NCI-H1417 (cell line): ENCODE measurements at regions not wholly inside any gene's neighbourhood (a gene's known extent, or its start where the extent isn't known, plus 50 kb on each side); places are given as distances from the start of the nearest gene placed in this dataset.

Source experiments
- DNase-seq, 3 experiments: peaks; one replicate each; lab custom pipeline; 2025; lab: John Stamatoyannopoulos, UW

GRCh38 chr5:146940295-146940694 is 61.7 kb upstream of the PPP2R2B start:
- DNase-seq, result no peak

GRCh38 chr5:146944019-146944418 is 65.5 kb upstream of the PPP2R2B start:
- no peak for DNase-seq

- DNase-seq, result no peak
Observed at GRCh38 chr5:146944764-146945616, 66.4 kb upstream of the PPP2R2B start.

GRCh38 chr5:146945617-146946084 is 67.1 kb upstream of the PPP2R2B start:
- no peak for DNase-seq

- DNase-seq, result peak in 2 of 3 experiments; percentile 23 to 55
Observed at GRCh38 chr5:146947181-146947941, 68.8 kb upstream of the PPP2R2B start.

- DNase-seq, result no peak
Observed at GRCh38 chr5:146948666-146949065, 70.1 kb upstream of the PPP2R2B start.

GRCh38 chr5:146952168-146952567 is 73.6 kb upstream of the PPP2R2B start:
- DNase-seq, result no peak

- DNase-seq, result no peak
Observed at GRCh38 chr5:146956217-146956616, 77.7 kb upstream of the PPP2R2B start.

GRCh38 chr5:146959360-146959759 is 80.8 kb upstream of the PPP2R2B start:
- DNase-seq, result peak in 1 of 3 experiments; percentile 9

- peak in 1 of 3 experiments; percentile 1 for DNase-seq
Observed at GRCh38 chr5:146962801-146963355, 84.3 kb upstream of the PPP2R2B start.

GRCh38 chr5:146965761-146966659 is 87.5 kb upstream of the PPP2R2B start:
- peak; percentile 49 to 88 (median 81) for DNase-seq

- DNase-seq, result no peak
Observed at GRCh38 chr5:146967646-146968045, 89.1 kb upstream of the PPP2R2B start.

GRCh38 chr5:146971401-146971800 is 92.8 kb upstream of the PPP2R2B start:
- no peak for DNase-seq

GRCh38 chr5:146986469-146986868 is 107.9 kb upstream of the PPP2R2B start:
- no peak for DNase-seq

GRCh38 chr5:146993876-146994530 is 115.4 kb upstream of the PPP2R2B start:
- peak in 1 of 3 experiments; percentile 3 for DNase-seq

GRCh38 chr5:146995878-146996277 is 117.3 kb upstream of the PPP2R2B start:
- no peak for DNase-seq

- DNase-seq, result no peak
Observed at GRCh38 chr5:147015405-147015804, 136.8 kb upstream of the PPP2R2B start.

- no peak for DNase-seq
Observed at GRCh38 chr5:147017191-147017590, 138.6 kb upstream of the PPP2R2B start.

GRCh38 chr5:147017621-147018020 is 139.1 kb upstream of the PPP2R2B start:
- DNase-seq, result no peak

GRCh38 chr5:147018812-147019211 is 140.3 kb upstream of the PPP2R2B start:
- no peak for DNase-seq

- DNase-seq, result no peak
Observed at GRCh38 chr5:147036691-147037245, 158.2 kb upstream of the PPP2R2B start.
